Right lobe of liver (tissue), 6 donors: ENCODE measurements at regions not wholly inside any gene's neighbourhood (a gene's known extent, or its start where the extent isn't known, plus 50 kb on each side); places are given as distances from the start of the nearest gene placed in this dataset.

ENCODE experiments used
- ATAC-seq, 4 donors: fragments of 200-7000 bp; cut with Tn5 transposase; one replicate each; pipeline ENCODE4 v1.9.1; 2020; ENCODE audit warnings: mild to moderate bottlenecking in 4 of 4, moderate library complexity in 4 of 4
- DNase-seq, 3 donors: peaks; one replicate each; pipeline ENCODE4 v3.0.0-alpha.2; 2020
- H3K27ac ChIP-seq, 3 donors: fragments of 200-600 bp; one replicate each; pipeline ENCODE4 v1.8.0; 2022
- H3K27me3 ChIP-seq, 2 donors: fragments of 200-600 bp; one replicate each; pipeline ENCODE4 v1.8.0; 2022
- H3K36me3 ChIP-seq, 4 donors: fragments of 200-600 bp; sonication (generic) in 1 of 4; one replicate each; pipeline versions ENCODE4 v1.5.1 to v1.8.0; 2017 to 2022; ENCODE audit warnings: control low read depth in 1 of 4
- H3K4me1 ChIP-seq, 4 donors: fragments of 200-600 bp; sonication (generic) in 1 of 4; one replicate each; pipeline versions ENCODE4 v1.5.1 to v1.8.0; 2017 to 2022; ENCODE audit warnings: control low read depth in 1 of 4
- H3K4me3 ChIP-seq, 3 donors: fragments of 200-600 bp; one replicate each; pipeline ENCODE4 v1.8.0; 2022
- H3K9me3 ChIP-seq, 4 donors: fragments of 200-600 bp; sonication (generic) in 1 of 4; one replicate each; pipeline versions ENCODE4 v1.5.1 to v1.8.0; 2017 to 2022; ENCODE audit warnings: control low read depth in 1 of 4
- POLR2A ChIP-seq: fragments of 450-650 bp; IDR thresholded peaks from one replicate; pipeline ENCODE4 v1.6.1; 2017; ENCODE audit warnings: antibody characterized with exemption, mild to moderate bottlenecking
- WGBS: methylation state at CpG from one replicate; pipeline ENCODE4 v1.1.6; 2018; ENCODE audit warnings: low coverage, low lambda C conversion rate; ENCODE audit not compliant: insufficient coverage; ENCODE audit errors: missing lambda C conversion rate; 5-methylcytosine and 5-hydroxymethylcytosine counted together
- intact Hi-C, 2 donors: fragments of 100-400 bp; cut with DNase I; formaldehyde crosslinking; loops; one replicate each; pipeline versions ENCODE4 v1.11.2 to v1.14.1; 2022
- TF ChIP-seq, protein P1 (sequence below), 4 donors: fragments of 200-600 bp in 3 of 4; fragments of 450-650 bp in 1 of 4; IDR thresholded peaks; one replicate each; pipeline versions ENCODE4 v1.5.1 to v1.8.0; 2016 to 2022; ENCODE audit warnings: antibody characterized with exemption in 4 of 4, mild to moderate bottlenecking in 2 of 4
- donor health status: DM: no; HTN: yes; CAD: no.
- donor health status: DM: no; HTN: no; CAD: no.
- donor health status: DM: no; HTN: no; CAD: no.
- donor health status: DM: no; HTN: yes; CAD: no.
- donor health status: DM: no; HTN: yes; CAD: no.

DNA sequence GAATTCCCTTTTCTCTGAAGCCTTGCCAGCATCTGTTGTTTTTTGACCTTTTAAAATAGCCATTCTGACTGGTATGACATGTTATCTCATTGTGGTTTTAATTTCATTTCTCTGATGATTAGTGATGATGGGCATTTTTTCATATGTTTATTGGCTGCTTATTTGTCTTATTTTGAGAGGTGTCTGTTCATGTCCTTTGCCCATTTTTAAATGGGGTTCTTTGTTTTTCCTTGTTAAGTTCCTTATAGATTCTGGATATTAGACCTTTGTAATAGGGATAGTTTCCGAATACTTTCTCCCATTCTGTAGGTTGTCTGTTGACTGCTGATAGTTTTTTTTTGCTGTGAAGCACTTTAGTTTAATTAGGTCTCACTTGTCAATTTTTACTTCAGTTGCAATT, 54.0 kb upstream of the C1orf185 start:
- Histone ChIP-seq H3K9me3 (no peaks in the 10 kb centered on the region), H3K27me3 (no peaks in the 10 kb centered on the region), H3K4me1 (no peaks in the 10 kb centered on the region), H3K36me3 (no peaks in the 10 kb centered on the region), H3K4me3 (no peak overlapping the region), H3K27ac (no peak overlapping the region)
- ATAC-seq (no peak), DNase-seq (no peak)
- no peak for TF ChIP-seq POLR2A
- TF ChIP-seq, protein P1, sequence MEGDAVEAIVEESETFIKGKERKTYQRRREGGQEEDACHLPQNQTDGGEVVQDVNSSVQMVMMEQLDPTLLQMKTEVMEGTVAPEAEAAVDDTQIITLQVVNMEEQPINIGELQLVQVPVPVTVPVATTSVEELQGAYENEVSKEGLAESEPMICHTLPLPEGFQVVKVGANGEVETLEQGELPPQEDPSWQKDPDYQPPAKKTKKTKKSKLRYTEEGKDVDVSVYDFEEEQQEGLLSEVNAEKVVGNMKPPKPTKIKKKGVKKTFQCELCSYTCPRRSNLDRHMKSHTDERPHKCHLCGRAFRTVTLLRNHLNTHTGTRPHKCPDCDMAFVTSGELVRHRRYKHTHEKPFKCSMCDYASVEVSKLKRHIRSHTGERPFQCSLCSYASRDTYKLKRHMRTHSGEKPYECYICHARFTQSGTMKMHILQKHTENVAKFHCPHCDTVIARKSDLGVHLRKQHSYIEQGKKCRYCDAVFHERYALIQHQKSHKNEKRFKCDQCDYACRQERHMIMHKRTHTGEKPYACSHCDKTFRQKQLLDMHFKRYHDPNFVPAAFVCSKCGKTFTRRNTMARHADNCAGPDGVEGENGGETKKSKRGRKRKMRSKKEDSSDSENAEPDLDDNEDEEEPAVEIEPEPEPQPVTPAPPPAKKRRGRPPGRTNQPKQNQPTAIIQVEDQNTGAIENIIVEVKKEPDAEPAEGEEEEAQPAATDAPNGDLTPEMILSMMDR (IDR thresholded peaks at IDR 0.05): no peak
- intact Hi-C loops: no loop called here
- 100% methylated on average over 1 of the region's 1 CpG for WGBS

DNA sequence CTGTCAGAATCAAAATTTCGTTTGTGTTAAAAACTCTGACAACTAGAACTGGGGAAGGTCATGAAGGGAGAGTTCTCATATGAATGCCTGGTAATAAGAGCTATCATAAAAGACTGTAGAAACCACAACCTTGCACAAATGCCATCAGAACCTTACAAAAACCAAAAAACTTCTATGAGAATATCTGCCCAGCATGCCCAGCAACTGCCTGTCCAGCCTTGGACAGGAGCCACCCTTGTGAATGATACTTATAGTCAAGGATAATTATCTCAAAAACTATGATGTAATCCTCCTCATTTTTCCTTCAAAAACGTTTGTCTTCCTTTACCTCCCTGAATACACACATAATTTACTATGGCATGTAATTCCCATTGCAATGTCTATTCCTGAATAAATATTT, 53.4 kb upstream of the C1orf185 start:
- TF ChIP-seq, protein P1 (IDR thresholded peaks at IDR 0.05): no peak
- TF ChIP-seq POLR2A: no peak
- no peaks in the 10 kb centered on the region for H3K4me1 ChIP-seq

More for the DNA sequence above, 53.4 kb upstream of the C1orf185 start:
- 20% methylated on average over 2 of the region's 2 CpGs for WGBS
- Histone ChIP-seq H3K36me3 (no peaks in the 10 kb centered on the region), H3K27me3 (no peaks in the 10 kb centered on the region), H3K9me3 (no peaks in the 10 kb centered on the region), H3K4me3 (no peak overlapping the region), H3K27ac (no peak overlapping the region)
- no peak for DNase-seq
- intact Hi-C loops: no loop called here
- ATAC-seq: no peak
